Upper lobe of left lung (tissue), 4 donors: ENCODE measurements at regions not wholly inside any gene's neighbourhood (a gene's known extent, or its start where the extent isn't known, plus 50 kb on each side); places are given as distances from the start of the nearest gene placed in this dataset.

Experiments used
- CTCF ChIP-seq, 6 experiments: fragments of 450-650 bp in 4 of 6; fragments of 200-600 bp in 2 of 6; sonication (generic) in 2 of 6; IDR thresholded peaks; one replicate each; pipeline ENCODE4 v1.5.1; 2016 to 2019; ENCODE audit warnings: antibody characterized with exemption in 6 of 6
- EP300 ChIP-seq, 4 donors: sonication (generic); formaldehyde crosslinking; IDR thresholded peaks; one replicate each; pipeline ENCODE4 v1.5.1; 2017; ENCODE audit warnings: antibody characterized with exemption in 4 of 4, control low read depth in 2 of 4
- POLR2A ChIP-seq, 4 donors: fragments of 450-650 bp; IDR thresholded peaks; one replicate each; pipeline ENCODE4 v1.5.1; 2016 to 2017; ENCODE audit warnings: antibody characterized with exemption in 4 of 4, mild to moderate bottlenecking in 2 of 4

DNA sequence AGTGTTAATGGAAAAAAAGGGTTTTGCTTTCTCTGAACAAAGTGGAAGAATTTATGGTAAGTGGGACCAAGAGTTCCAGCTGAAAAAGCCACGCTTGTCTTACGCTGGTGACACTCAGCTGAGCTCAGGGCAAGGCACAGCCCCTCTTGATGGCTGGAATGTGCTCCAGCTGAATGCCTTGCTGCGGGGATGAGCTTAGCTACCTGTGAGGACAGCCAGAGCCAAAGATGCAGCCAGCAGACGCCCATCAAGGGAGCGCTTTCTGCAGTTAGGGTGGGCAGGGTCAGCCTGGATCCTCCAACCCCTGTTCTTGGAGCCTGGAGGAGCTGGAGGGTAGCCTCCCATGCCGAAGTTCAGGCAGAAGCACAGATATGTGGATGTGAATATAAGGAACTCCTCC is 191.4 kb downstream of the SCP2D1 start:
- no peak for TF ChIP-seq CTCF (IDR thresholded peaks at IDR 0.05)
- TF ChIP-seq POLR2A (IDR thresholded peaks at IDR 0.05), result no peak
- no peak for TF ChIP-seq EP300 (IDR thresholded peaks at IDR 0.05)
